Spleen (tissue), 11 donors: ENCODE measurements at regions not wholly inside any gene's neighbourhood (a gene's known extent, or its start where the extent isn't known, plus 50 kb on each side); places are given as distances from the start of the nearest gene placed in this dataset.
A peak's percentile ranks its signal among the peaks of the same experiment; 100 is the strongest.

ENCODE experiments used
- DNase-seq: peaks from one replicate; pipeline ENCODE4 v3.0.0-alpha.2; 2020
- H3K27ac ChIP-seq, 8 donors: fragments of 200-600 bp; sonication (generic) in 7 of 8; 1 replicate in 4 of 8; 2 replicates in 4 of 8; pipeline versions ENCODE4 v1.5.0 to v1.8.0; 2016 to 2021; ENCODE audit warnings: inconsistent platforms in 4 of 8, mild to moderate bottlenecking in 4 of 8, moderate library complexity in 1 of 8
- H3K27me3 ChIP-seq, 7 donors: fragments of 200-600 bp; sonication (generic) in 6 of 7; replicated peaks in 1 of 7; 1 replicate in 4 of 7; 2 replicates in 3 of 7; pipeline versions ENCODE4 v1.5.0 to v1.8.0; 2016 to 2021; ENCODE audit warnings: inconsistent platforms in 3 of 7, mild to moderate bottlenecking in 1 of 7
- H3K36me3 ChIP-seq, 6 donors: fragments of 200-600 bp; sonication (generic) in 5 of 6; 1 replicate in 4 of 6; 2 replicates in 2 of 6; pipeline versions ENCODE4 v1.5.0 to v1.8.0; 2016 to 2021; ENCODE audit warnings: inconsistent platforms in 2 of 6
- H3K4me1 ChIP-seq, 6 donors: fragments of 200-600 bp; sonication (generic) in 5 of 6; 1 replicate in 3 of 6; 2 replicates in 3 of 6; pipeline versions ENCODE4 v1.5.0 to v1.8.0; 2016 to 2021; ENCODE audit warnings: inconsistent platforms in 3 of 6
- H3K4me3 ChIP-seq, 8 donors: fragments of 200-600 bp; sonication (generic) in 7 of 8; 1 replicate in 4 of 8; 2 replicates in 4 of 8; pipeline versions ENCODE4 v1.5.0 to v1.8.0; 2016 to 2021; ENCODE audit warnings: inconsistent platforms in 4 of 8, mild to moderate bottlenecking in 4 of 8, moderate library complexity in 2 of 8
- H3K9me3 ChIP-seq, 8 donors: fragments of 200-600 bp; sonication (generic) in 7 of 8; 1 replicate in 4 of 8; 2 replicates in 4 of 8; pipeline versions ENCODE4 v1.5.0 to v1.8.0; 2016 to 2021; ENCODE audit warnings: inconsistent platforms in 4 of 8
- CTCF ChIP-seq, 11 experiments: fragments of 200-600 bp in 7 of 11; fragments of 450-650 bp in 4 of 11; sonication (generic) in 4 of 11; IDR thresholded peaks in 8 of 11; conservative IDR thresholded peaks in 3 of 11; 1 replicate in 7 of 11; 2 replicates in 4 of 11; pipeline versions ENCODE4 v1.4.0 to v1.8.0; 2016 to 2021; ENCODE audit warnings: antibody characterized with exemption in 11 of 11, inconsistent platforms in 4 of 11, mild to moderate bottlenecking in 1 of 11
- POLR2A ChIP-seq, 3 donors: fragments of 450-650 bp; IDR thresholded peaks; one replicate each; pipeline ENCODE4 v1.5.1; 2017; ENCODE audit warnings: antibody characterized with exemption in 3 of 3, mild to moderate bottlenecking in 1 of 3
- POLR2AphosphoS5 ChIP-seq, 3 donors: sonication (generic); formaldehyde crosslinking; IDR thresholded peaks; one replicate each; pipeline ENCODE4 v1.5.1; 2017; ENCODE audit warnings: antibody characterized with exemption in 3 of 3
- WGBS, 5 donors: extraction: QIAGEN DNeasy Blood & Tissue Kit in 3 of 5; methylation state at CpG; one replicate each; pipeline versions ENCODE4 v1.1.5 to v1.1.7; 2013 to 2018; 5-methylcytosine and 5-hydroxymethylcytosine counted together
- intact Hi-C: fragments of 100-400 bp; cut with DNase I; formaldehyde crosslinking; loops from one replicate; pipeline ENCODE4 v1.15.0; 2023; ENCODE audit warnings: low total_unique reads
- donor health status: healthy with polysubstance abuse.
- donor health status: DM: no; HTN: no; CAD: no; lungs with moderate emphysema.
- donor health status: DM: no; HTN: no; CAD: no.
- donor health status: Bipolar disorder and iron deficiency.
- donor health status: healthy.
- donor health status: DM: no; HTN: no; CAD: no.
- donor health status: DM: yes; HTN: yes; CAD: no.

DNA sequence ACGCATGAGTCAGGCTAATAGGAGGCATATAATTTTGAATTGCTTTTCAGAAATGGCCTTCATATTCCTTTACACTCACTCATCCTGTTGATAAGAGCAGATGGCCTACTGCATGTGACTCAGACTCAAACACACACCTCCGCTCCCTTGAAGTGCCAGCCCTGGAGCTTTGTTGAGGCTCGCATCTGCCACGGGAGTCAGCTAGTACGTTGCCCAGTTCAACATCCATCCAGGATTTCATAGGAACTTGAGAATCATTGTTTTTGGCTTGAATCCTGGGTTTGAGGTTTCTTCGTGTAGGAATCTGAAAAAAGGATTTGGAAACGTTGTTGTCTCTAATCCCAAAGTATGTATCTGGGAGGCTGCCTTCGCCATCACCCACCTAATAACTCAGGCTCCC, 87.4 kb upstream of the JAG1 start:
- peaks cover 0 to 4% (median 0%) of the 10 kb centered on the region in 7 donors for H3K27me3 ChIP-seq
- TF ChIP-seq POLR2A (IDR thresholded peaks at IDR 0.05): no peak
- no peak for TF ChIP-seq POLR2AphosphoS5 (IDR thresholded peaks at IDR 0.05)
- no peak for TF ChIP-seq CTCF (IDR thresholded peaks at IDR 0.05 in 8 of 11, conservative IDR thresholded peaks at IDR 0.05 in 3 of 11)
- H3K9me3 ChIP-seq: no peaks in the 10 kb centered on the region
- H3K27ac ChIP-seq: peak overlapping the region in 2 of 8 donors; percentile 22 to 37
- WGBS, 5 donors: 77 to 89% (median 82%) methylated on average over 8 of the region's 8 CpGs
- no peaks in the 10 kb centered on the region for H3K4me1 ChIP-seq
- DNase-seq: no peak
- no peak overlapping the region for H3K4me3 ChIP-seq
- H3K36me3 ChIP-seq: no peaks in the 10 kb centered on the region
- intact Hi-C loops: no loop called here

DNA sequence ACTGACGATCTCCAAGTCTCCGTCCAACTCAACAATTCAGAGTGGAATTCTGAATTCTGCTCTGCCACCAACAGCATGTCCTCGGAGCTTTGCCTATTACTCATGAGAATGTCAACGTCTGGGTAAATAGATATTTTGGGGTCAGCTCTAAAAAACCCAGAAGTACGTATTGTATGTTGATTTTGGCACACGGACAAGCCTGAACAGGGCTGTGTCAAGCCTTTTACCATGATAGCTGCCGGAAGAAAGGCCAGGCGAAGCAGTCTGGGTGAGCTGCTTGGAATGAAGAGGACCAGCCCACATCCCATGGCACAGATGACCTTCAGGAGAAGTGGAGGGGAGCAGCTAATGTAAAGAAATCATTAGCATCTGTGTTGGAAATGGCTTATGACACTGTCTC, 88.0 kb upstream of the JAG1 start:
- Histone ChIP-seq H3K4me1 (no peaks in the 10 kb centered on the region), H3K9me3 (no peaks in the 10 kb centered on the region), H3K36me3 (no peaks in the 10 kb centered on the region), H3K4me3 (no peak overlapping the region), H3K27me3 (peaks cover 0 to 4% (median 0%) of the 10 kb centered on the region in 7 donors), H3K27ac (peak overlapping the region in 3 of 8 donors; percentile 22 to 37 (median 27))
- TF ChIP-seq CTCF (IDR thresholded peaks at IDR 0.05 in 8 of 11, conservative IDR thresholded peaks at IDR 0.05 in 3 of 11): no peak
- no peak for TF ChIP-seq POLR2AphosphoS5 (IDR thresholded peaks at IDR 0.05)
- no peak for TF ChIP-seq POLR2A (IDR thresholded peaks at IDR 0.05)
- 79 to 84% (median 80%) methylated on average over 8 of the region's 8 CpGs for WGBS, 5 donors
- no peak for DNase-seq
- intact Hi-C loops: no loop called here

GRCh38 chr20:10762216-10762615, 88.4 kb upstream of the JAG1 start:
- peak overlapping the region in 3 of 8 donors; percentile 22 to 37 (median 27) for H3K27ac ChIP-seq
- intact Hi-C loops: no loop called here
- no peak for TF ChIP-seq CTCF (IDR thresholded peaks at IDR 0.05 in 8 of 11, conservative IDR thresholded peaks at IDR 0.05 in 3 of 11)
- TF ChIP-seq POLR2A (IDR thresholded peaks at IDR 0.05): no peak
- TF ChIP-seq POLR2AphosphoS5 (IDR thresholded peaks at IDR 0.05): no peak

GRCh38 chr20:10763112-10763511, 89.3 kb upstream of the JAG1 start:
- Histone ChIP-seq H3K9me3 (no peaks in the 10 kb centered on the region), H3K4me1 (no peaks in the 10 kb centered on the region), H3K4me3 (no peak overlapping the region), H3K27ac (no peak overlapping the region), H3K27me3 (peaks cover 0 to 4% (median 0%) of the 10 kb centered on the region in 7 donors), H3K36me3 (no peaks in the 10 kb centered on the region)
- TF ChIP-seq POLR2A (IDR thresholded peaks at IDR 0.05) (no peak), POLR2AphosphoS5 (IDR thresholded peaks at IDR 0.05) (no peak), CTCF (IDR thresholded peaks at IDR 0.05 in 8 of 11, conservative IDR thresholded peaks at IDR 0.05 in 3 of 11) (no peak)
- intact Hi-C loops: no loop called here
- WGBS, 5 donors: 39 to 78% (median 58%) methylated on average over 2 of the region's 2 CpGs
- DNase-seq: no peak

More at GRCh38 chr20:10762216-10762615, 88.4 kb upstream of the JAG1 start:
- Histone ChIP-seq H3K4me3 (no peak overlapping the region), H3K36me3 (no peaks in the 10 kb centered on the region), H3K27me3 (peaks cover 0 to 4% (median 0%) of the 10 kb centered on the region in 7 donors), H3K9me3 (no peaks in the 10 kb centered on the region), H3K4me1 (no peaks in the 10 kb centered on the region)
- WGBS, 5 donors: 62 to 89% (median 73%) methylated on average over 2 of the region's 2 CpGs
- DNase-seq: no peak
